HepG2 (cell line): ENCODE measurements at regions not wholly inside any gene's neighbourhood (a gene's known extent, or its start where the extent isn't known, plus 50 kb on each side); places are given as distances from the start of the nearest gene placed in this dataset.

Experiments used
- ATAC-seq: fragments of 200-7000 bp; cut with Tn5 transposase; 3 replicates; pipeline ENCODE4 v1.9.1; 2020; ENCODE audit warnings: mild to moderate bottlenecking, moderate library complexity
- BruUV-seq: library from RNA; stranded (reverse); fragments of 400-500 nt; replicated peaks from 2 replicates; lab custom pipeline; 2021; lab: Mats Ljungman, UMichigan
- CTCF ChIA-PET: fragments of 300-600 bp; formaldehyde crosslinking; extraction: SDS; loops from one replicate; lab custom pipeline; 2021; ENCODE audit warnings: low total read pairs, inconsistent platforms, low intra/inter-chr PET ratio; lab: Yijun Ruan, JAX
- POLR2A ChIA-PET: fragments of 350-600 bp; sonication (Branson Sonifier 250); formaldehyde crosslinking; loops from one replicate; lab custom pipeline; 2020; ENCODE audit warnings: antibody characterized with exemption, inconsistent platforms; lab: Yijun Ruan, JAX
- DNase-seq: peaks from one replicate; pipeline ENCODE4 v3.0.0-alpha.2; 2015; ENCODE audit warnings: low spot score
- FAIRE-seq: peaks from 3 replicates; lab custom pipeline; 2011; peaks lifted over from hg19 to GRCh38; lab: Jason Lieb, UNC
- H2AFZ ChIP-seq: one replicate; pipeline ENCODE4 v1.6.1; 2011; ENCODE audit warnings: low read length, inconsistent platforms
- H3K27ac ChIP-seq: fragments of 300-600 bp; 3 replicates; pipeline ENCODE4 v1.8.0; 2011; ENCODE audit warnings: mixed run types, mild to moderate bottlenecking, mixed read lengths, low read length, inconsistent platforms; ENCODE audit not compliant: insufficient read depth; ENCODE audit errors: extremely low read length
- H3K27me3 ChIP-seq, 2 experiments: fragments of 200-600 bp in 1 of 2; 2 replicates in 1 of 2; 3 replicates in 1 of 2; pipeline versions ENCODE4 v1.6.0 to v1.8.0; 2011; ENCODE audit warnings: low read length in 2 of 2, mild to moderate bottlenecking in 2 of 2, moderate library complexity in 2 of 2, inconsistent platforms in 1 of 2; ENCODE audit not compliant: insufficient read depth in 2 of 2, control insufficient read depth in 1 of 2
- H3K36me3 ChIP-seq, 2 experiments: fragments of 200-600 bp in 1 of 2; replicated peaks in 1 of 2; 2 replicates in 1 of 2; 3 replicates in 1 of 2; pipeline versions ENCODE4 v1.5.1 to v1.8.0; 2011; ENCODE audit warnings: low read length in 2 of 2, inconsistent platforms in 1 of 2; ENCODE audit not compliant: insufficient read depth in 2 of 2, control insufficient read depth in 1 of 2
- H3K4me1 ChIP-seq: 2 replicates; pipeline ENCODE4 v1.5.1; 2012; ENCODE audit warnings: low read length, inconsistent platforms; ENCODE audit not compliant: insufficient read depth
- H3K4me2 ChIP-seq: 2 replicates; pipeline ENCODE4 v1.6.0; 2011; ENCODE audit warnings: low read depth, low read length, inconsistent platforms
- H3K4me3 ChIP-seq, 3 experiments: fragments of 200-600 bp in 1 of 3; sonication (generic), shearing (Covaris generic) in 1 of 3; replicated peaks in 1 of 3; 2 replicates each; pipeline ENCODE4 v1.5.1; 2011 to 2016; ENCODE audit warnings: low read length in 3 of 3, inconsistent platforms in 2 of 3, low read depth in 2 of 3, mild to moderate bottlenecking in 2 of 3, control low read depth in 1 of 3, mixed read lengths in 1 of 3; ENCODE audit not compliant: insufficient read depth in 1 of 3
- H3K79me2 ChIP-seq: one replicate; pipeline ENCODE4 v1.6.1; 2011; ENCODE audit warnings: low read length, inconsistent platforms; ENCODE audit not compliant: insufficient read depth
- H3K9ac ChIP-seq: 2 replicates; pipeline ENCODE4 v1.6.0; 2011; ENCODE audit warnings: mild to moderate bottlenecking, low read depth, low read length, inconsistent platforms; ENCODE audit not compliant: insufficient read depth
- H3K9me3 ChIP-seq: 2 replicates; pipeline ENCODE4 v1.5.1; 2012; ENCODE audit warnings: mild to moderate bottlenecking, low read length
- H4K20me1 ChIP-seq: 2 replicates; pipeline ENCODE4 v1.6.0; 2011; ENCODE audit warnings: inconsistent platforms, mild to moderate bottlenecking, low read length, moderate library complexity; ENCODE audit not compliant: insufficient read depth
- CREM ChIP-seq, 2 experiments: sonication (generic) in 1 of 2; formaldehyde crosslinking in 1 of 2; IDR thresholded peaks; 2 replicates each; pipeline versions ENCODE4 v1.4.0 to v1.6.1; 2016 to 2020; ENCODE audit warnings: antibody characterized with exemption in 1 of 2, mild to moderate bottlenecking in 1 of 2, missing genetic modification reagents in 1 of 2
- DNMT3B ChIP-seq: conservative IDR thresholded peaks from 2 replicates; pipeline ENCODE4 v1.6.1; 2016; ENCODE audit warnings: missing biosample characterization, control low read depth
- GFI1 ChIP-seq: sonication (generic); formaldehyde crosslinking; IDR thresholded peaks from 2 replicates; pipeline ENCODE4 v1.5.0; 2020; ENCODE audit warnings: missing genetic modification reagents, mild to moderate bottlenecking, borderline replicate concordance
- HHEX ChIP-seq: IDR thresholded peaks from 2 replicates; pipeline ENCODE4 v1.6.1; 2016; ENCODE audit warnings: control low read depth
- HNF4A ChIP-seq: sonication (generic); formaldehyde crosslinking; IDR thresholded peaks from 2 replicates; pipeline ENCODE4 v1.4.0; 2020; ENCODE audit warnings: missing genetic modification reagents
- RELA ChIP-seq: sonication (generic); formaldehyde crosslinking; IDR thresholded peaks from 2 replicates; pipeline ENCODE4 v1.4.0; 2020; ENCODE audit warnings: missing genetic modification reagents
- SMAD9 ChIP-seq: sonication (generic); formaldehyde crosslinking; IDR thresholded peaks from 2 replicates; pipeline ENCODE4 v1.5.1; 2020; ENCODE audit warnings: mild to moderate bottlenecking, missing genetic modification reagents
- TFAP4 ChIP-seq: sonication (generic); IDR thresholded peaks from 2 replicates; pipeline ENCODE4 v1.6.1; 2016; ENCODE audit warnings: low read depth, borderline replicate concordance
- ZC3H4 ChIP-seq: sonication (generic); formaldehyde crosslinking; IDR thresholded peaks from 2 replicates; pipeline ENCODE4 v1.4.0; 2020; ENCODE audit warnings: missing genetic modification reagents, borderline replicate concordance
- ZNF256 ChIP-seq: sonication (generic); formaldehyde crosslinking; conservative IDR thresholded peaks from 2 replicates; pipeline ENCODE4 v1.4.0; 2020; ENCODE audit warnings: missing genetic modification reagents
- ZNF674 ChIP-seq: sonication (generic); formaldehyde crosslinking; IDR thresholded peaks from 2 replicates; pipeline ENCODE4 v1.5.0; 2020; ENCODE audit warnings: low read depth, mild to moderate bottlenecking, missing genetic modification reagents
- WGBS: methylation state at CpG from one replicate; pipeline ENCODE4 v1.1.6; 2017; ENCODE audit warnings: low lambda C conversion rate; 5-methylcytosine and 5-hydroxymethylcytosine counted together
- in situ Hi-C: cut with HindIII; loops from 2 replicates; pipeline ENCODE4 v1.10.0; 2017; ENCODE audit warnings: low pct_unique_long_range_greater_than_20kb; ENCODE audit not compliant: extremely low pct_ligation_motif_present
- intact Hi-C: fragments of 100-400 bp; cut with micrococcal nuclease; formaldehyde crosslinking; loops from one replicate; pipeline ENCODE4 v1.10.0; 2022; ENCODE audit not compliant: unreplicated experiment
- TF ChIP-seq, protein P1 (sequence below): IDR thresholded peaks from 2 replicates; pipeline ENCODE4 v1.6.1; 2012; ENCODE audit warnings: low read depth, low read length, improper control_type of control experiment

DNA sequence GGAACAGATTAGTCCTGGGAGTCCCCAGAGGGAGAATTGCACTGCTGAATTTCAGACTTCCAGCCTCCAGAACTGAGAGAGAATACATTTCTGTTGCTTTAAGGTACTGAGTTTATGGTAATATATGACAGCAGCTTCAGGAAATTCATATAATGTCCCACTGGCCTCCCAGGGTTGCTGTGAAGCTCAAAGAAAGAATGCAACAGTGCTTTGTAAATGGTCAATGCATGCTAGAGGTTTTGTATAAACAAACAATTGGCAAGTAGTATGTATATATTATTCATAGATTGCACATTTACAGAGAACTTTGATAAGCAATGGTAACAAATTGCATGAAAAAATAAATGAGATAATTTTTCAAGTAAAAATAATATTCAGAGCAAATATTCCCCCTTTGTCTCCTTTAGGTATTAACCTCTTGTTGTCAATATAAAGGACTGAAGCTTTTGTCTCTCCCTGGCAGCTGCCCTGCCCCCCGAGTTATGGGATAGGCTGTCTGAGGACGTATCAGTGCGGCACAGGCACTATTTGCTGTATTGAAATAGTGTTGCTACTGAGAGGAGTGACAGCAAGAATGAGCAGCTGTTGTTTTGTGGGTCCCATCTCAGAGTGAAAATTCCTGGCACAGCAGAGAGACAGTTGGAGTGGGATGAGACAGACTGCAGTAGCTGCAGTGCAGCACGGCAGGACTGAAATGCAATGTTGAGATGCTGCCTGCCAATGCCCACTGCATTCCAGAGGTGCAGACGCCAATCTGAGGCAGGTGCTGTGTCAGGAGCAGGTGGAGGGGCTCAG, 194.2 kb upstream of the GLRA1 start:
- BruUV-seq: no TSS peak
- Histone ChIP-seq H3K9ac (no peak overlapping the region), H3K9me3 (no peaks in the 10 kb centered on the region), H3K27me3 (peaks cover 0 to 2% of the 10 kb centered on the region in 2 experiments; a peak in 2 of 5 replicates)
- ATAC-seq (no peak), DNase-seq (no peak)
- intact Hi-C loops: no loop called here
- TF ChIP-seq ZC3H4 (CRISPR knock-in tag) (no peak), GFI1 (CRISPR knock-in tag) (no peak), SMAD9 (CRISPR knock-in tag) (no peak), CREM (IDR thresholded peaks at IDR 0.05) (no peak), CREM (CRISPR knock-in tag; IDR thresholded peaks at IDR 0.05) (no peak), TFAP4 (no peak)
- TF ChIP-seq, all 625 proteins: peak for 0
- POLR2A ChIA-PET: no interaction called here
- no peak overlapping the region for H3K27ac ChIP-seq
- no peak overlapping the region for H3K4me3 ChIP-seq
- WGBS: 3% methylated on average over 4 of the region's 5 CpGs
- FAIRE-seq: no peak
- 0 out of 2 replicates have a peak, but pooled peaks cover 3% of the 10 kb centered on the region for H4K20me1 ChIP-seq
- H2AFZ ChIP-seq: no peak overlapping the region
- CTCF ChIA-PET: no interaction called here
- H3K4me1 ChIP-seq: no peaks in the 10 kb centered on the region
- H3K79me2 ChIP-seq: no peaks in the 10 kb centered on the region
- no peak overlapping the region for H3K4me2 ChIP-seq
- no peaks in the 10 kb centered on the region for H3K36me3 ChIP-seq
- in situ Hi-C loops: no loop called here

DNA sequence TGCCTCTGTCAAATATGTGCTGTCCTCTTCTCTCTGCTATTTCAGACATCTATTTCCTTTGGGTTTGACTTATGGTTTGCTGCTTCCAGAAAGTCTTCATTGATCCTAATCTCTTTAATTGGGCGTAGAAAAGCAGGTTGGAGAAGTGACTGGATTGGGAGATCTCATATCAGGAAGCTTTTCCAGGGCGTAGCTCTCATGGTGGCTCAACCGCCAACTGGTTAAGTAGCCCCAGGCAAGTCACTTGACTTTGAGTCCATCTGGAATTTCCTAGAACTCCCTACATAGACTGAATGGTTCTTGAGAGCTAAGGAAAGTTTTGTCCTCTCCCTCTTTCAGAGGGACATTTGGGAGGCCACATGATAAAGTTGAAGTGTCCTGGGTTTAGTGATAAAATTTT, 192.3 kb upstream of the GLRA1 start:
- BruUV-seq: no TSS peak
- ATAC-seq (no peak), FAIRE-seq (no peak), DNase-seq (no peak)
- Histone ChIP-seq H3K27me3 (no peaks in the 10 kb centered on the region; a peak in 1 of 5 replicates), H3K36me3 (no peaks in the 10 kb centered on the region), H3K9ac (no peak overlapping the region), H3K4me2 (no peak overlapping the region), H3K4me1 (no peaks in the 10 kb centered on the region), H3K27ac (no peak overlapping the region), H3K4me3 (no peak overlapping the region), H3K79me2 (no peaks in the 10 kb centered on the region), H3K9me3 (no peaks in the 10 kb centered on the region), H4K20me1 (0 out of 2 replicates have a peak, but pooled peaks cover 3% of the 10 kb centered on the region), H2AFZ (no peak overlapping the region)
- WGBS: 8% methylated on average over 3 of the region's 3 CpGs
- CTCF ChIA-PET: no interaction called here
- in situ Hi-C loops: no loop called here
- TF ChIP-seq ZNF256 (CRISPR knock-in tag) (no peak), DNMT3B (CRISPR knock-in tag) (no peak), HNF4A (no peak), RELA (CRISPR knock-in tag) (no peak), HHEX (no peak), ZNF674 (CRISPR knock-in tag) (no peak)
- TF ChIP-seq, protein P1, sequence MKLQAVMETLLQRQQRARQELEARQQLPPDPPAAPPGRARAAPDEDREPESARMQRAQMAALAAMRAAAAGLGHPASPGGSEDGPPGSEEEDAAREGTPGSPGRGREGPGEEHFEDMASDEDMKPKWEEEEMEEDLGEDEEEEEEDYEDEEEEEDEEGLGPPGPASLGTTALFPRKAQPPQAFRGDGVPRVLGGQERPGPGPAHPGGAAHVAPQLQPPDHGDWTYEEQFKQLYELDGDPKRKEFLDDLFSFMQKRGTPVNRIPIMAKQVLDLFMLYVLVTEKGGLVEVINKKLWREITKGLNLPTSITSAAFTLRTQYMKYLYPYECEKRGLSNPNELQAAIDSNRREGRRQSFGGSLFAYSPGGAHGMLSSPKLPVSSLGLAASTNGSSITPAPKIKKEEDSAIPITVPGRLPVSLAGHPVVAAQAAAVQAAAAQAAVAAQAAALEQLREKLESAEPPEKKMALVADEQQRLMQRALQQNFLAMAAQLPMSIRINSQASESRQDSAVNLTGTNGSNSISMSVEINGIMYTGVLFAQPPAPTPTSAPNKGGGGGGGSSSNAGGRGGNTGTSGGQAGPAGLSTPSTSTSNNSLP: no peak
- intact Hi-C loops: no loop called here
- POLR2A ChIA-PET: no interaction called here
